ENCODE measurements at regions not wholly inside any gene's neighbourhood (a gene's known extent, or its start where the extent isn't known, plus 50 kb on each side); places are given as distances from the start of the nearest gene placed in this dataset.

GRCh38 chr16:63216696-63217423, 1180.6 kb upstream of the CDH8 start:
- no peak for TF ChIP-seq REST (IDR thresholded peaks at IDR 0.05; ENCODE audit: insufficient read depth in 1 of 2, low read depth in 2 of 2, low read length in 1 of 2)
- TF ChIP-seq, protein P1, sequence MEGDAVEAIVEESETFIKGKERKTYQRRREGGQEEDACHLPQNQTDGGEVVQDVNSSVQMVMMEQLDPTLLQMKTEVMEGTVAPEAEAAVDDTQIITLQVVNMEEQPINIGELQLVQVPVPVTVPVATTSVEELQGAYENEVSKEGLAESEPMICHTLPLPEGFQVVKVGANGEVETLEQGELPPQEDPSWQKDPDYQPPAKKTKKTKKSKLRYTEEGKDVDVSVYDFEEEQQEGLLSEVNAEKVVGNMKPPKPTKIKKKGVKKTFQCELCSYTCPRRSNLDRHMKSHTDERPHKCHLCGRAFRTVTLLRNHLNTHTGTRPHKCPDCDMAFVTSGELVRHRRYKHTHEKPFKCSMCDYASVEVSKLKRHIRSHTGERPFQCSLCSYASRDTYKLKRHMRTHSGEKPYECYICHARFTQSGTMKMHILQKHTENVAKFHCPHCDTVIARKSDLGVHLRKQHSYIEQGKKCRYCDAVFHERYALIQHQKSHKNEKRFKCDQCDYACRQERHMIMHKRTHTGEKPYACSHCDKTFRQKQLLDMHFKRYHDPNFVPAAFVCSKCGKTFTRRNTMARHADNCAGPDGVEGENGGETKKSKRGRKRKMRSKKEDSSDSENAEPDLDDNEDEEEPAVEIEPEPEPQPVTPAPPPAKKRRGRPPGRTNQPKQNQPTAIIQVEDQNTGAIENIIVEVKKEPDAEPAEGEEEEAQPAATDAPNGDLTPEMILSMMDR (IDR thresholded peaks at IDR 0.05): no peak
- no peak for TF ChIP-seq SIN3A (IDR thresholded peaks at IDR 0.05; ENCODE audit: borderline replicate concordance, insufficient read depth, low read depth, low read length)
- no peak for TF ChIP-seq TCF7L2 (IDR thresholded peaks at IDR 0.05; ENCODE audit: low read depth, low read length)
- no peak for TF ChIP-seq POLR2AphosphoS5 (IDR thresholded peaks at IDR 0.05; ENCODE audit: low read depth, low read length)
- intact Hi-C loops (cut with micrococcal nuclease; ENCODE audit: unreplicated experiment): no loop called here
- no peak overlapping the region for H3K4me3 ChIP-seq (ENCODE audit: low read depth in 2 of 2, low read length in 2 of 2)
- H3K27ac ChIP-seq (ENCODE audit: low read length): no peak overlapping the region
- in situ Hi-C loops (cut with HindIII; ENCODE audit: low pct_unique_long_range_greater_than_20kb, low sequenced_read_pairs): no loop called here
- no peaks in the 10 kb centered on the region for H3K9me3 ChIP-seq (ENCODE audit: control insufficient read depth, insufficient read depth, low read depth, low read length)
- H3K36me3 ChIP-seq (ENCODE audit: control insufficient read depth, insufficient read depth, low read length): no peaks in the 10 kb centered on the region
- no peak for DNase-seq (ENCODE audit: low read depth, low spot score)
- H3K4me1 ChIP-seq (ENCODE audit: control insufficient read depth, insufficient read depth, low read length): no peaks in the 10 kb centered on the region
- H3K27me3 ChIP-seq (ENCODE audit: control insufficient read depth, insufficient read depth, low read length): no peaks in the 10 kb centered on the region
- BruUV-seq (replicated peaks): no TSS peak
- ChIA-PET POLR2A (no interaction called here), CTCF (no interaction called here)
- no peak for ATAC-seq

- in situ Hi-C loops (cut with HindIII; ENCODE audit: low pct_unique_long_range_greater_than_20kb, low sequenced_read_pairs): no loop called here
- H3K27ac ChIP-seq (ENCODE audit: low read length): no peak overlapping the region
- CTCF ChIA-PET: no interaction called here
- DNase-seq (ENCODE audit: low read depth, low spot score) (no peak), ATAC-seq (no peak)
- no peaks in the 10 kb centered on the region for H3K4me1 ChIP-seq (ENCODE audit: control insufficient read depth, insufficient read depth, low read length)
- H3K27me3 ChIP-seq (ENCODE audit: control insufficient read depth, insufficient read depth, low read length): no peaks in the 10 kb centered on the region
- no peak overlapping the region for H3K4me3 ChIP-seq (ENCODE audit: low read depth in 2 of 2, low read length in 2 of 2)
- BruUV-seq (replicated peaks): no TSS peak
- intact Hi-C loops (cut with micrococcal nuclease; ENCODE audit: unreplicated experiment): no loop called here
- TF ChIP-seq TCF7L2 (IDR thresholded peaks at IDR 0.05; ENCODE audit: low read depth, low read length): no peak
- TF ChIP-seq POLR2AphosphoS5 (IDR thresholded peaks at IDR 0.05; ENCODE audit: low read depth, low read length): no peak
- TF ChIP-seq SIN3A (IDR thresholded peaks at IDR 0.05; ENCODE audit: borderline replicate concordance, insufficient read depth, low read depth, low read length): no peak
- TF ChIP-seq REST (IDR thresholded peaks at IDR 0.05; ENCODE audit: insufficient read depth in 1 of 2, low read depth in 2 of 2, low read length in 1 of 2): no peak
- TF ChIP-seq, protein P1 (IDR thresholded peaks at IDR 0.05): no peak
- POLR2A ChIA-PET: no interaction called here
- H3K9me3 ChIP-seq (ENCODE audit: control insufficient read depth, insufficient read depth, low read depth, low read length): no peaks in the 10 kb centered on the region
- H3K36me3 ChIP-seq (ENCODE audit: control insufficient read depth, insufficient read depth, low read length): no peaks in the 10 kb centered on the region
Measured at GRCh38 chr16:63201851-63202250, 1165.6 kb upstream of the CDH8 start.
